Loucy (cell line): ENCODE measurements at regions not wholly inside any gene's neighbourhood (a gene's known extent, or its start where the extent isn't known, plus 50 kb on each side); places are given as distances from the start of the nearest gene placed in this dataset.

Experiments
- CTCF ChIP-seq: fragments of 200-600 bp; sonication (generic); conservative IDR thresholded peaks from 2 replicates; pipeline ENCODE4 v1.5.1; 2014; ENCODE audit warnings: mild to moderate bottlenecking, antibody characterized with exemption, low read length
- EZH2phosphoT487 ChIP-seq: fragments of 200-600 bp; IDR thresholded peaks from 2 replicates; pipeline ENCODE4 v1.6.1; 2018; ENCODE audit warnings: antibody characterized with exemption, mild to moderate bottlenecking, moderate library complexity, borderline replicate concordance

GRCh38 chr13:97716746-97717145 is 236.7 kb upstream of the IPO5 start:
- TF ChIP-seq CTCF (no peak), EZH2phosphoT487 (no peak)
